ENCODE measurements at regions not wholly inside any gene's neighbourhood (a gene's known extent, or its start where the extent isn't known, plus 50 kb on each side); places are given as distances from the start of the nearest gene placed in this dataset.

- TF ChIP-seq CTCF (IDR thresholded peaks at IDR 0.05) (no peak), POLR2A (IDR thresholded peaks at IDR 0.05) (no peak)
Observed at GRCh38 chr2:57941816-57942215, 104.8 kb upstream of the VRK2 start.
